C4-2B (cell line): ENCODE measurements at regions not wholly inside any gene's neighbourhood (a gene's known extent, or its start where the extent isn't known, plus 50 kb on each side); places are given as distances from the start of the nearest gene placed in this dataset.

Experiments
- CTCF ChIP-seq: fragments of 450-650 bp; conservative IDR thresholded peaks from 2 replicates; pipeline ENCODE4 v1.5.1; 2017; ENCODE audit warnings: mild to moderate bottlenecking
- ZFX ChIP-seq: fragments of 450-650 bp; IDR thresholded peaks from 2 replicates; pipeline ENCODE4 v1.6.1; 2017

GRCh38 chrX:44619039-44619438 lies 76.4 kb upstream of the FUNDC1 start:
- TF ChIP-seq CTCF: no peak
- no peak for TF ChIP-seq ZFX
